IPS-15b (cell line): ENCODE measurements at regions not wholly inside any gene's neighbourhood (a gene's known extent, or its start where the extent isn't known, plus 50 kb on each side); places are given as distances from the start of the nearest gene placed in this dataset.

Source experiments
- H3K27me3 ChIP-seq: one replicate; pipeline ENCODE4 v1.6.1; 2013; ENCODE audit warnings: low read length; ENCODE audit not compliant: control insufficient read depth, insufficient read depth
- H3K36me3 ChIP-seq: one replicate; pipeline ENCODE4 v1.6.1; 2013; ENCODE audit warnings: low read length; ENCODE audit not compliant: control insufficient read depth, insufficient read depth
- H3K4me1 ChIP-seq: one replicate; pipeline ENCODE4 v1.6.1; 2013; ENCODE audit warnings: mild to moderate bottlenecking, low read length; ENCODE audit not compliant: control insufficient read depth, insufficient read depth
- H3K4me3 ChIP-seq: one replicate; pipeline ENCODE4 v1.5.1; 2013; ENCODE audit warnings: low read depth, low read length
- H3K9ac ChIP-seq: one replicate; pipeline ENCODE4 v1.6.1; 2013; ENCODE audit warnings: low read depth, mild to moderate bottlenecking, low read length
- H3K9me3 ChIP-seq: one replicate; pipeline ENCODE4 v1.6.1; 2013; ENCODE audit warnings: mild to moderate bottlenecking, low read length; ENCODE audit not compliant: control insufficient read depth, insufficient read depth

GRCh38 chr5:88393716-88394535 is 125.3 kb upstream of the TMEM161B start:
- Histone ChIP-seq H3K36me3 (no peaks in the 10 kb centered on the region), H3K9me3 (no peaks in the 10 kb centered on the region), H3K4me1 (peaks cover 51% of the 10 kb centered on the region), H3K9ac (no peak overlapping the region), H3K27me3 (peaks cover 6% of the 10 kb centered on the region), H3K4me3 (no peak overlapping the region)

- Histone ChIP-seq H3K4me3 (no peak overlapping the region), H3K36me3 (no peaks in the 10 kb centered on the region), H3K4me1 (peaks cover 52% of the 10 kb centered on the region), H3K27me3 (peaks cover 6% of the 10 kb centered on the region), H3K9me3 (no peaks in the 10 kb centered on the region), H3K9ac (no peak overlapping the region)
Measured at GRCh38 chr5:88393042-88393441, 124.4 kb upstream of the TMEM161B start.

GRCh38 chr5:88391991-88392390 is 123.3 kb upstream of the TMEM161B start:
- H3K4me3 ChIP-seq = no peak overlapping the region
- H3K4me1 ChIP-seq = peaks cover 51% of the 10 kb centered on the region
- no peaks in the 10 kb centered on the region for H3K36me3 ChIP-seq
- no peaks in the 10 kb centered on the region for H3K9me3 ChIP-seq
- peaks cover 6% of the 10 kb centered on the region for H3K27me3 ChIP-seq
- H3K9ac ChIP-seq = no peak overlapping the region

- no peaks in the 10 kb centered on the region for H3K27me3 ChIP-seq
- no peaks in the 10 kb centered on the region for H3K36me3 ChIP-seq
- H3K9ac ChIP-seq = no peak overlapping the region
- H3K4me3 ChIP-seq = no peak overlapping the region
- no peaks in the 10 kb centered on the region for H3K9me3 ChIP-seq
- peaks cover 50% of the 10 kb centered on the region for H3K4me1 ChIP-seq
Measured at GRCh38 chr5:88391116-88391515, 122.5 kb upstream of the TMEM161B start.

- Histone ChIP-seq H3K9me3 (no peaks in the 10 kb centered on the region), H3K9ac (no peak overlapping the region), H3K4me1 (peaks cover 48% of the 10 kb centered on the region), H3K27me3 (no peaks in the 10 kb centered on the region), H3K4me3 (no peak overlapping the region), H3K36me3 (no peaks in the 10 kb centered on the region)
Measured at GRCh38 chr5:88390481-88390880, 121.8 kb upstream of the TMEM161B start.

GRCh38 chr5:88390096-88390441 is 121.4 kb upstream of the TMEM161B start:
- H3K4me3 ChIP-seq = no peak overlapping the region
- H3K4me1 ChIP-seq = peaks cover 44% of the 10 kb centered on the region
- no peaks in the 10 kb centered on the region for H3K9me3 ChIP-seq
- no peaks in the 10 kb centered on the region for H3K27me3 ChIP-seq
- no peaks in the 10 kb centered on the region for H3K36me3 ChIP-seq
- no peak overlapping the region for H3K9ac ChIP-seq

GRCh38 chr5:88389338-88390095 is 120.9 kb upstream of the TMEM161B start:
- H3K9ac ChIP-seq = no peak overlapping the region
- no peak overlapping the region for H3K4me3 ChIP-seq
- peaks cover 39% of the 10 kb centered on the region for H3K4me1 ChIP-seq
- no peaks in the 10 kb centered on the region for H3K9me3 ChIP-seq
- no peaks in the 10 kb centered on the region for H3K36me3 ChIP-seq
- H3K27me3 ChIP-seq = no peaks in the 10 kb centered on the region

GRCh38 chr5:88388476-88389337 is 120.1 kb upstream of the TMEM161B start:
- Histone ChIP-seq H3K4me1 (peaks cover 31% of the 10 kb centered on the region), H3K9ac (no peak overlapping the region), H3K9me3 (no peaks in the 10 kb centered on the region), H3K36me3 (no peaks in the 10 kb centered on the region), H3K27me3 (no peaks in the 10 kb centered on the region), H3K4me3 (no peak overlapping the region)

GRCh38 chr5:88384886-88385285 is 116.2 kb upstream of the TMEM161B start:
- H3K9ac ChIP-seq = no peak overlapping the region
- no peaks in the 10 kb centered on the region for H3K9me3 ChIP-seq
- H3K4me1 ChIP-seq = peaks cover 18% of the 10 kb centered on the region
- no peak overlapping the region for H3K4me3 ChIP-seq
- no peaks in the 10 kb centered on the region for H3K36me3 ChIP-seq
- H3K27me3 ChIP-seq = no peaks in the 10 kb centered on the region

GRCh38 chr5:88380332-88380731 is 111.7 kb upstream of the TMEM161B start:
- no peaks in the 10 kb centered on the region for H3K27me3 ChIP-seq
- H3K9me3 ChIP-seq = no peaks in the 10 kb centered on the region
- no peaks in the 10 kb centered on the region for H3K36me3 ChIP-seq
- H3K9ac ChIP-seq = no peak overlapping the region
- H3K4me1 ChIP-seq = no peaks in the 10 kb centered on the region
- H3K4me3 ChIP-seq = no peak overlapping the region

GRCh38 chr5:88377705-88378656 is 109.3 kb upstream of the TMEM161B start:
- no peaks in the 10 kb centered on the region for H3K27me3 ChIP-seq
- H3K4me3 ChIP-seq = no peak overlapping the region
- no peak overlapping the region for H3K9ac ChIP-seq
- no peaks in the 10 kb centered on the region for H3K9me3 ChIP-seq
- no peaks in the 10 kb centered on the region for H3K36me3 ChIP-seq
- no peaks in the 10 kb centered on the region for H3K4me1 ChIP-seq
